ENCODE measurements at regions not wholly inside any gene's neighbourhood (a gene's known extent, or its start where the extent isn't known, plus 50 kb on each side); places are given as distances from the start of the nearest gene placed in this dataset.

GRCh38 chr4:14362385-14362784 is 639.9 kb upstream of the CPEB2 start:
- no peaks in the 10 kb centered on the region for H3K9me3 ChIP-seq
- H3K27ac ChIP-seq, result no peak overlapping the region
- DNase-seq (ENCODE audit: low spot score) (no peak), ATAC-seq (ENCODE audit: insufficient number of reproducible peaks, low FRiP score, low read depth) (no peak)
- no peaks in the 10 kb centered on the region for H3K36me3 ChIP-seq
- TF ChIP-seq CTCF (IDR thresholded peaks at IDR 0.05), result no peak
- H3K4me3 ChIP-seq, result no peak overlapping the region
- H3K27me3 ChIP-seq (replicated peaks; ENCODE audit: insufficient read depth), result no peaks in the 10 kb centered on the region
- no peaks in the 10 kb centered on the region for H3K4me1 ChIP-seq (ENCODE audit: control insufficient read depth in 1 of 2, low read depth in 2 of 2)

DNA sequence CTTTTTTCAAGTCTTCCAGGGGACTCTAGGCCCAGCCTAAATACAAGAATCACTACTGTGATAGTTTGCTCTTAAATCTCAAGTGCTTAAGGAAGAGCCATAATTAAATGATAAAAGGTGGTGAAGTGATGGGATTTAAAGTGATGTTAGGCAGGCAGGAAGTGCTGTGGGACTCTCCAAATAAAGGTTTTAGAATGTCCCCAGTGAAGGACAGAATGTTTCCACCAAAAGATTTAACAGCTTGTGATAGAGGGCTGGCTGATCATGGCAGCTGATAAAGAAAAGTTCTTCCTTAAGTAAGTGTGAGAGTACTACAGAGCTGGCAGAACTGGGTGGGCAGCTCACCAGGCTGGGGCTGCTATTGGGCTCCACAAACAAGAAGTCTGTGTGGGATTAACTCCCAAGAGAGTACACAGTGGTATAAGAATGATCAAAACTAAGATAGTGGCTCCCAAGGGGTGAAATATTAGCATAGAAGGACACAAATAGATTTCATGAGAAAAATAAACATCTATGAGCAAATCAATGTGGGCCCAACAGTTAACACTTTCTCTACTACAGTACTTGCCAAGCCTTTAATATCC is 637.2 kb upstream of the CPEB2 start:
- Histone ChIP-seq H3K36me3 (no peaks in the 10 kb centered on the region), H3K27me3 (replicated peaks; ENCODE audit: insufficient read depth) (no peaks in the 10 kb centered on the region), H3K27ac (no peak overlapping the region), H3K4me1 (ENCODE audit: control insufficient read depth in 1 of 2, low read depth in 2 of 2) (no peaks in the 10 kb centered on the region), H3K4me3 (no peak overlapping the region), H3K9me3 (no peaks in the 10 kb centered on the region)
- no peak for TF ChIP-seq CTCF (IDR thresholded peaks at IDR 0.05)
- ATAC-seq (ENCODE audit: insufficient number of reproducible peaks, low FRiP score, low read depth), result no peak
- DNase-seq (ENCODE audit: low spot score), result no peak

DNA sequence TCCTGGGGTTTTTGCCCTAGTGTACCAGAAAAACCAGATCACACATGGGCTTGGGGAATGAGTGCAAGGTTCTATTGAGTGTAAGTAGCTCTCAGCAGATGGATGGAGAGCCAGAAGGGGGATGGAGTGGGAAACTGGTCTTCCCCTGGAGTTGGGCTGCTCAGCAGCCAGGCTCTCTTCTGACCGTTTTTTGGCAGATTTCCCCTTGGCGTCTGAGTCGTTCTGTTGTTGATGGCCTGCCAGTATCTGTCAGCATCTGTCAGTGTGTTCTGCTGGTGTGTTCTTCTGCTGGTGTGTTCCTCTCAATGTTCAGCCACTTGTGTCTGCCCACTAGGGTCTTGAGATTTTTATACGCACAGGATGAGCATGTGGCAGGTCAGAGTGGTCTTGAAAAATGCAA is 633.9 kb upstream of the CPEB2 start:
- no peak for DNase-seq (ENCODE audit: low spot score)
- no peak overlapping the region for H3K27ac ChIP-seq
- no peaks in the 10 kb centered on the region for H3K4me1 ChIP-seq (ENCODE audit: control insufficient read depth in 1 of 2, low read depth in 2 of 2)
- ATAC-seq (ENCODE audit: insufficient number of reproducible peaks, low FRiP score, low read depth), result no peak
- no peaks in the 10 kb centered on the region for H3K9me3 ChIP-seq
- no peak for TF ChIP-seq CTCF (IDR thresholded peaks at IDR 0.05)
- no peak overlapping the region for H3K4me3 ChIP-seq
- H3K27me3 ChIP-seq (replicated peaks; ENCODE audit: insufficient read depth), result no peaks in the 10 kb centered on the region
- no peaks in the 10 kb centered on the region for H3K36me3 ChIP-seq

DNA sequence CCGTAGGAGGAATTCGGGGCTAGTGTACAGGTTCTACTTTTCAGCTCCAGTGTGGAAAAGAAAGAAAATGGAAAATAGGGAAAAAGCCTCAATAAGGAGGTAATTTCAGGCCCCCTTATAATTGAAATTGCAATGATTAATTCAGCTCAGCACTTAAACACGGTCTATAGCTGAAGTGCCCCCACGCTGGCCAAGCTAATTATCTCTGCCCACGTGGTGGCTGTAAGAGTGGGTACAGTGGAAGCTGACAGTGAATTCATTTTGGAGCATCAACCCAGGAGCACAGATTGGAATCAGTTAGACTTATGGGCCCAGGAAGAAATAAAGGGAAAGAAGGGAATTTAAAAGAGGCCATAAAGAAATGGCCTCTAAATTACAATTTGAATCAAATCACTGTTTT is 631.1 kb upstream of the CPEB2 start:
- H3K27ac ChIP-seq, result no peak overlapping the region
- DNase-seq (ENCODE audit: low spot score), result no peak
- H3K36me3 ChIP-seq, result no peaks in the 10 kb centered on the region
- H3K27me3 ChIP-seq (replicated peaks; ENCODE audit: insufficient read depth), result no peaks in the 10 kb centered on the region
- no peak for TF ChIP-seq CTCF (IDR thresholded peaks at IDR 0.05)
- H3K4me1 ChIP-seq (ENCODE audit: control insufficient read depth in 1 of 2, low read depth in 2 of 2), result no peaks in the 10 kb centered on the region
- no peak for ATAC-seq (ENCODE audit: insufficient number of reproducible peaks, low FRiP score, low read depth)
- no peaks in the 10 kb centered on the region for H3K9me3 ChIP-seq
- H3K4me3 ChIP-seq, result no peak overlapping the region

GRCh38 chr4:14375816-14376215 is 626.5 kb upstream of the CPEB2 start:
- no peaks in the 10 kb centered on the region for H3K4me1 ChIP-seq (ENCODE audit: control insufficient read depth in 1 of 2, low read depth in 2 of 2)
- no peak for DNase-seq (ENCODE audit: low spot score)
- no peaks in the 10 kb centered on the region for H3K27me3 ChIP-seq (replicated peaks; ENCODE audit: insufficient read depth)
- no peak overlapping the region for H3K4me3 ChIP-seq
- H3K36me3 ChIP-seq, result no peaks in the 10 kb centered on the region
- ATAC-seq (ENCODE audit: insufficient number of reproducible peaks, low FRiP score, low read depth), result no peak
- no peaks in the 10 kb centered on the region for H3K9me3 ChIP-seq
- no peak overlapping the region for H3K27ac ChIP-seq
- TF ChIP-seq CTCF (IDR thresholded peaks at IDR 0.05), result no peak

All from thoracic aorta (tissue), 2 donors.